ENCODE measurements at regions not wholly inside any gene's neighbourhood (a gene's known extent, or its start where the extent isn't known, plus 50 kb on each side); places are given as distances from the start of the nearest gene placed in this dataset.

- FAIRE-seq (no peak), DNase-seq (ENCODE audit: extremely low spot score, insufficient read length, low read depth) (no peak)
These were observed 215.9 kb downstream of the IRS1 start for GRCh38 chr2:226583715-226584114.

GRCh38 chr2:226581661-226582060, 218.0 kb downstream of the IRS1 start:
- DNase-seq (ENCODE audit: extremely low spot score, insufficient read length, low read depth) (no peak), FAIRE-seq (no peak)

DNA sequence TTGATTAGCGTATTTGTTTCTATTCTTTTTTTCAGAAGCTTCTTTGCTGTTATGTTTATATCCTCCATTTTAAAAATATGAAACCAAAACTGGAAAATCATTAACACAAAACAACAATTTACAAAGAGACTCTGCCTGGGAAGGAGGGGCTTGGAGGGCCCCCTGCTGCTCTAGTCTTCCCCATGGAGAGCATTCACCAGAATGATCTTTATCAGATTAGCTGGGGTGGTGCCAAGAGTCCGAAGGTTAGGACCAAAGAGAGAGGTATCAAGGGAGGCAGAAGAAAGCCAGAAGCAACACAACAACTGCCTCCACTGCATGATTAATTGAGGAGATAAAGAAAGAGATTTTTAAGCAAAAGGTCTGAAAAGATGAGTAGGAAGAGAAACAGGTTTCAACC, 218.6 kb downstream of the IRS1 start:
- DNase-seq (ENCODE audit: extremely low spot score, insufficient read length, low read depth) (no peak), FAIRE-seq (no peak)

DNA sequence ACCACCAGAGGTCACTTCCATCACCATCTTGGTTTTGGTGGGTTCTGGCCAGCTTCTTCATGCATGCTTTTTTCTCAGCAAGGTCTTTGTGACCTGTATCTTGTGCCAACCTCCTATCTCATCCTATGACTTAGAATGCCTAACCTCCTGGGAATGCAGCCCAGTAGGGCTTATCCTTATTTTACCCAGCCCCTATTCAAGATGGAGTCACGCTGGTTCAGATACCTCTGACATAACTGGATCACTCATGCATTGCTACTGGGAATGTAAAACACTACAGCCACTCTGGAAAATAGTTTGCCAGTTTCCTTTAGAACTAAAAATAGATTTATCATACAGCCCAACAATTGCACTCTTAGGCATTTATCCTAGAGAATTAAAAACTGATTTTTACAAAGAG, 219.2 kb downstream of the IRS1 start:
- FAIRE-seq (no peak), DNase-seq (ENCODE audit: extremely low spot score, insufficient read length, low read depth) (no peak)

DNA sequence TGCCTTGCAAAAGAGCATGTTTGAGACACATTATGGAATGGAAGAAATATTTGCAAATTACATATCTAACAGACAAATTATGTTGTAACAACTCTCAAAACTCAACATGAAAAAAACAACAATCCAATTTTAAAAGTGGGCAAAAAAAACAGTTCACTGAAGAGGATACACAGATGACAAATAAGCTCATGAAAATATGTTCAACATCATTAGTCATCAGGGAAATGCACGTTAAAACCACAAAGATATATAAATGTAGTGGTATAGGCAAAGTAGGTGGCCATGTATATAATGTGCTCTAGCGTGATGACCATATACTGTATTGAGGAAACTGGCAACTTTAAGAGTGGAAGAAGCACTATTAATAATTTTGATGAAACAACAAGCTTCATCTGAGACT, 220.1 kb downstream of the IRS1 start:
- DNase-seq (ENCODE audit: extremely low spot score, insufficient read length, low read depth), result no peak
- no peak for FAIRE-seq

GRCh38 chr2:226578879-226579278, 220.7 kb downstream of the IRS1 start:
- FAIRE-seq (no peak), DNase-seq (ENCODE audit: extremely low spot score, insufficient read length, low read depth) (no peak)

DNA sequence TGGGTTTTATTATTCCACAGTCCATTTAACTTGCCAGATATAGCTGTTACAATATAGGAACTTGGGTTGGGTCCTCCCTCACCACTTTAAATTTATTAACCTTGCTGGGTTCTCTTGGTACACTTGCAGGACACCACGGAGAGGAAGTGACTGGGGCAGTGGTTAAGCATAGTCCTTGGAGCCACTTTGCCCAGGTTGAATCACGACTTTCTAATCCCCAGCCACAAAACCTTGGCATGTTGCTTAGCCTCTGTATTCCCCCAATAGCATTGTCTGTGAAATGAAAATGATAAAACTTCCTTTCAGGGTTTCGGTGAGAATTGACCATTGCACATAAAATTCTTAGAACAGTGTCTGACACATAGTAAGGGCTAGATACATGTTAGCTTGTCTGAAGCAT, 221.2 kb downstream of the IRS1 start:
- DNase-seq (ENCODE audit: extremely low spot score, insufficient read length, low read depth) (no peak), FAIRE-seq (no peak)

DNA sequence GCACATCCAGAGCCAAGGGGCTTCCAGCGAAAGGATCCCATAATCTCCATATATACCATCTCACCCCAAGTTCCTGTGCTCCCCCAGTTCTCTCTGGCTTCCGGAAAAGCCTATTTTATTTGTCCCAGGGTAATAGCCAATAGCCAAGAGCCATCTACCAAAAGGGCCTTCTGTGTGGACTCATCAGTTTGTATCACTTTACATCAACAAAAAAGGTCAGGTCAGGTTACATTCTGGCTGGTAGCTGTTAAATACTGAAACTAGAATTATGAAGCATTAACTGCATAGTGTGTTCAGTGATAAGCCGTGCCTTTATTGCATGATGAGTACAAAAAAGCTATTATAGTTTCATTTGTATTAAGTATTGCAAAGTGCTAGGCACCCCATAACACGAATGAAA, 223.7 kb downstream of the IRS1 start:
- DNase-seq (ENCODE audit: extremely low spot score, insufficient read length, low read depth) (no peak), FAIRE-seq (no peak)

DNA sequence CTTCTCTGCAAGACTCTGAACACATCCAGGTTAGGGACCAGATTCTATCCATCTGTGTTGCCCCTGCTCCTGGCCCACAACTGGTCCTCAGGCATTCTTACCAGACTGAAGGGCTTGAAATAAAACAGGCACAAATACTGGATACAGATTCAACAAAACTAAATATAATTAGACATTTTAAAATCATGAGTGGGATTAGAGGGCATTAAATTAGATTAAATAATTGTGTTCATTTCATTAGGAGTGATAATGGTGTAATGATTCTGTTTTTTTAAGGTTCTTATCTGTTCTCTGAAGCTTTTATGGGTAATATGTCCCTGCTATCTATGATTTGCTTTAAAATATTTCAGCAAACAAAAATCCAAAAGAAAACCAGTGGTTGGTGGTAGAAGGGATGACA, 226.5 kb downstream of the IRS1 start:
- no peak for FAIRE-seq
- no peak for DNase-seq (ENCODE audit: extremely low spot score, insufficient read length, low read depth)

- no peak for FAIRE-seq
- DNase-seq (ENCODE audit: extremely low spot score, insufficient read length, low read depth), result no peak
These were observed 235.0 kb downstream of the IRS1 start for GRCh38 chr2:226564667-226565066.

GRCh38 chr2:226561962-226562361, 237.7 kb downstream of the IRS1 start:
- DNase-seq (ENCODE audit: extremely low spot score, insufficient read length, low read depth) (no peak), FAIRE-seq (no peak)

GRCh38 chr2:226560325-226560724, 239.3 kb downstream of the IRS1 start:
- FAIRE-seq, result no peak
- no peak for DNase-seq (ENCODE audit: extremely low spot score, insufficient read length, low read depth)

DNA sequence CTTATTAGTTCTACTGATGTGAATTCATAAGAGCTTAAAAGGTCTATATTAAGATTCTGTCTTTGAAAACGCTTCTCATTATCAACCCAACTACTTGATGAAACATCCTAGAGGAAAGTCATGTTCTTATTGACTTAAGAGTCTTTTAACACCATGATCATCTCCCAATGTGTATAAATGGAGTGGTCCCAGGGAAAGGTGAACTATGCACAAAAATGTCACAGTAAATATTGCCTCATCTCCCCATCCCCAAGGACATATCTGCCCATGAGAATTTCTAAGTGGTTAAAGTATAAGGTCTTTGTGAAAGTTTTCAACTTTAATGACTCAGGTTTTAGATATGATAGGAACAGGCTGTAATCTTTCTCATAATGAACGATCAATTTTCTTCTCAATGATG, 240.1 kb downstream of the IRS1 start:
- FAIRE-seq, result no peak

GRCh38 chr2:226558418-226558817, 241.2 kb downstream of the IRS1 start:
- no peak for DNase-seq (ENCODE audit: extremely low spot score, insufficient read length, low read depth)
- no peak for FAIRE-seq

More for the DNA sequence above, 240.1 kb downstream of the IRS1 start:
- DNase-seq (ENCODE audit: extremely low spot score, insufficient read length, low read depth), result no peak

- FAIRE-seq (no peak), DNase-seq (ENCODE audit: extremely low spot score, insufficient read length, low read depth) (no peak)
These were observed 243.6 kb downstream of the IRS1 start for GRCh38 chr2:226556050-226556449.

- no peak for FAIRE-seq
- DNase-seq (ENCODE audit: extremely low spot score, insufficient read length, low read depth), result no peak
These were observed 244.9 kb downstream of the IRS1 start for GRCh38 chr2:226554701-226555100.

DNA sequence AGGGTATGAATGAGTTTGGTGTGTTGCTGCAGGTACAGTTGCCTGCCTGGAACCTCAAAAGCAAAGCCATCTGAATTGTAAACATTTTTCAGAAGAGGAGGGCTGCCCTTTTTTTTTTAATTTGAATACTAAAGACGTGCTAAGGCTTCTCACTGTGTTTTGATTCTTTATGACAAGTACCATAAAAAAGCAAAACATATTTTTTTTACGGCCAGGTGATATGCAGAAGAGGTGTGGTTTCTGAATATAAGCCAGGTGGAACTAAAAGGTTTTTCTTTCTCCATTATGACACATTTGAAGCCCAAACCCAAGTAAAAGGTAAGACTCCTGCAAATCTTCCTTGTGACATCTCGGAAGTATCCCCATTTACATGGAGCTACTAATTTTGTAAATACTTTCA, 246.3 kb downstream of the IRS1 start:
- DNase-seq (ENCODE audit: extremely low spot score, insufficient read length, low read depth) (no peak), FAIRE-seq (no peak)

- DNase-seq (ENCODE audit: extremely low spot score, insufficient read length, low read depth) (no peak), FAIRE-seq (no peak)
These were observed 246.9 kb downstream of the IRS1 start for GRCh38 chr2:226552571-226553285.

DNA sequence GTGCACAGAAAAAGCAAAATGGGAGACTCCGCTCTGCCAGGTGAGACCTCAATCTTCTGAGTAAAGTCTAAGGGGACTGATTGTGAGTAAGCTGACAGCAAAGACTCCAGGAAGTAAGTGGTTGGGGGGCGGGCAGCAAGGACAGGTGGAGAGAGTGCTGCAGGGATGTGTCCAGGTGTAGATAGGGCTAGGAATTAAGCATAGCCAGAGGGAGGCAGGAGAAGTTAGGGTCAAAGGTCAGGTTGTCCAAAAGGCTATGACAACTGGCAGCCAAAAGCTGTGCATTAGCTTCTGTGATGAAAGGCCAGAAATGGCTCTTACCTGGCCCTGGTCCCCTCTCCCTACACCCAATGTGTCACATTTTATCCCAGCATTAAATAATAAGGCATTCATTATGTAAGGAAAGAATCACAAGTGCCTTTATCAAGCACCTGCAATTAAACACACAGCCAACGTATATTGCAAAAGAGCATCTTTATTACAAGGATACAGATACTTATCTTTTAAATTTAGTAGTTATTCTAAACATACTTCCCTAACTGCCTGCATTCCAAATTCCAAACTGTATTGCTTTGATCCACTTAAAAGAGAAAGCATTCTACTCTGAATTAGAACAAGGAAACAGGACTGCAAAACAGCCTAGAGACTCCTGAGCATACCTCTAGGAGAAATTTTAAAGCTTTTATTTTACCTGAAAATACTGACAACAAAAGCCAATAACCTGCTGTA, 247.9 kb downstream of the IRS1 start:
- DNase-seq (ENCODE audit: extremely low spot score, insufficient read length, low read depth) (no peak), FAIRE-seq (no peak)

- no peak for DNase-seq (ENCODE audit: extremely low spot score, insufficient read length, low read depth)
- no peak for FAIRE-seq
These were observed 248.8 kb downstream of the IRS1 start for GRCh38 chr2:226550801-226551200.

DNA sequence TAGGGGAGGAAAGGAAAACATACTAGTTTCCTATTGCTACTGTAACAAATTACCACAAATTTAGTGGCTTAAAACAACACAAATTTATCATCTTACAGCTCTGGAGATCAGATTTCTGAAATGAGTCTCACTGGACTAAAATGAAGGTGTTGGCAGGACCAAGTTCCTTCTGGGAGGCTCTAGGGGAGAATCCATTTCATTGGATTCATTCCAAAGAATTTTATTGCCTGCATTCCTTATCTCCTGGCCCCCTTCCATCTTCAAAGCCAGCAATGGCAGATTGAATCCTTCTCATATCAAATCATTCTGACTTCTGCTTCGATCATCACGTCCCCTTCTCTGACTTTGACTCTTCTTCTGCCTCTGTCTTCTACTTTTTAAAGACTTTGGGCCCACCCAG, 250.9 kb downstream of the IRS1 start:
- FAIRE-seq, result no peak
- no peak for DNase-seq (ENCODE audit: extremely low spot score, insufficient read length, low read depth)
